H7 (cell line): ENCODE measurements at regions not wholly inside any gene's neighbourhood (a gene's known extent, or its start where the extent isn't known, plus 50 kb on each side); places are given as distances from the start of the nearest gene placed in this dataset.
A peak's percentile ranks its signal among the peaks of the same experiment; 100 is the strongest.

Experiments used
- DNase-seq: peaks from one replicate; pipeline ENCODE4 v3.0.0; 2012
- H3K27me3 ChIP-seq: 2 replicates; pipeline ENCODE4 v1.6.0; 2011; ENCODE audit warnings: mild to moderate bottlenecking, low read length; ENCODE audit not compliant: control insufficient read depth, insufficient read depth
- H3K36me3 ChIP-seq: replicated peaks from 2 replicates; pipeline ENCODE4 v1.5.1; 2011; ENCODE audit warnings: low read length; ENCODE audit not compliant: control insufficient read depth, insufficient read depth
- H3K4me3 ChIP-seq: 2 replicates; pipeline ENCODE4 v1.5.1; 2011; ENCODE audit warnings: low read depth, mild to moderate bottlenecking, control low read depth, low read length, moderate library complexity; ENCODE audit not compliant: insufficient read depth

DNA sequence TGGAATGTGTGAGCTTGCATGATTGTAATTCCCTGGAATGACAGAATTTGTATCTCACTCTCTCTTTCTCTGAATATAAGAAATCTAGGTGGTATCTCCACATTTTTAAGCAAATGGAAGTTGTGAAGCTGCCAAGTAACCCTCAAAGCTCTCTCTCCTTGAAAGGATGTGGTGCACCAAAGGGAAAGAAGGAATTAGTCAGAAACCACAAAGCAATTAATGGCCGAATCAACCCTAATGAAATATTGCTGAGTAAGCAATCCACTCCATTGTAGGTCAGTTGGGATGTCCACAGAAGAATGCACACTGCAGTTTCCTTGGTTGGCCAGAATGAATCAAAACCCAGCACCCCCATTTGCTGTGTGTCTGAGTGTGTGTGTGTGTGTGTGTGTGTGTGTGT lies 153.5 kb downstream of the KCNA5 start:
- no peak overlapping the region for H3K4me3 ChIP-seq
- no peaks in the 10 kb centered on the region for H3K27me3 ChIP-seq
- DNase-seq = no peak
- no peaks in the 10 kb centered on the region for H3K36me3 ChIP-seq

- no peaks in the 10 kb centered on the region for H3K36me3 ChIP-seq
- DNase-seq = no peak
- H3K4me3 ChIP-seq = no peak overlapping the region
- H3K27me3 ChIP-seq = no peaks in the 10 kb centered on the region
These were observed 154.0 kb downstream of the KCNA5 start for GRCh38 chr12:5197656-5198055.

- no peaks in the 10 kb centered on the region for H3K27me3 ChIP-seq
- peak; percentile 86 for DNase-seq
- no peak overlapping the region for H3K4me3 ChIP-seq
- no peaks in the 10 kb centered on the region for H3K36me3 ChIP-seq
These were observed 156.8 kb downstream of the KCNA5 start for GRCh38 chr12:5200278-5201087.

GRCh38 chr12:5201554-5202218 lies 158.0 kb downstream of the KCNA5 start:
- Histone ChIP-seq H3K27me3 (no peaks in the 10 kb centered on the region), H3K4me3 (no peak overlapping the region), H3K36me3 (no peaks in the 10 kb centered on the region)
- peak; percentile 51 for DNase-seq

- no peak for DNase-seq
- no peak overlapping the region for H3K4me3 ChIP-seq
- no peaks in the 10 kb centered on the region for H3K27me3 ChIP-seq
- H3K36me3 ChIP-seq = no peaks in the 10 kb centered on the region
These were observed 159.6 kb downstream of the KCNA5 start for GRCh38 chr12:5203274-5203673.

GRCh38 chr12:5203720-5204119 lies 160.0 kb downstream of the KCNA5 start:
- H3K27me3 ChIP-seq = no peaks in the 10 kb centered on the region
- no peak for DNase-seq
- H3K4me3 ChIP-seq = no peak overlapping the region
- H3K36me3 ChIP-seq = no peaks in the 10 kb centered on the region

GRCh38 chr12:5204271-5204670 lies 160.6 kb downstream of the KCNA5 start:
- Histone ChIP-seq H3K4me3 (no peak overlapping the region), H3K27me3 (no peaks in the 10 kb centered on the region), H3K36me3 (no peaks in the 10 kb centered on the region)
- DNase-seq = peak; percentile 85

DNA sequence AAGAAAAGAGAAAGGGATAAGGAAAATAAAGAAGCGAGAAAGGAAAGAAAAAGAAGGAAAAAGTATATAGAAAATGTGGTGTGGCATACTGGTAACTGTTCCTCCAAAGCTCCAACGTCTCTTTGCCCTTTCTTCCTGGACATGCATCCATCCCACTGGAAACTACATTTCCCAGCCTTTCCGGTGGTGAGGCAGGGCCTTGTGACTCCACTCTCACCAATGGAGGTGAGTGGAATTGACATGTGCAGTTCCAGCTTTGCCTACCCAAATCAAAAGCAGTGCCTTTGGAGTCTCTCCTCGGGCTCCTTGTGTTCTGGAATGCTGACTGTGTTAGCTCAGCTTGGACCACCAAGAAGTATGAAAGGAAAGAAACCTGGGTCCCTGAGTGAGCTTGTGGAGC lies 161.2 kb downstream of the KCNA5 start:
- H3K36me3 ChIP-seq = no peaks in the 10 kb centered on the region
- peak; percentile 30 for DNase-seq
- H3K4me3 ChIP-seq = no peak overlapping the region
- no peaks in the 10 kb centered on the region for H3K27me3 ChIP-seq

DNA sequence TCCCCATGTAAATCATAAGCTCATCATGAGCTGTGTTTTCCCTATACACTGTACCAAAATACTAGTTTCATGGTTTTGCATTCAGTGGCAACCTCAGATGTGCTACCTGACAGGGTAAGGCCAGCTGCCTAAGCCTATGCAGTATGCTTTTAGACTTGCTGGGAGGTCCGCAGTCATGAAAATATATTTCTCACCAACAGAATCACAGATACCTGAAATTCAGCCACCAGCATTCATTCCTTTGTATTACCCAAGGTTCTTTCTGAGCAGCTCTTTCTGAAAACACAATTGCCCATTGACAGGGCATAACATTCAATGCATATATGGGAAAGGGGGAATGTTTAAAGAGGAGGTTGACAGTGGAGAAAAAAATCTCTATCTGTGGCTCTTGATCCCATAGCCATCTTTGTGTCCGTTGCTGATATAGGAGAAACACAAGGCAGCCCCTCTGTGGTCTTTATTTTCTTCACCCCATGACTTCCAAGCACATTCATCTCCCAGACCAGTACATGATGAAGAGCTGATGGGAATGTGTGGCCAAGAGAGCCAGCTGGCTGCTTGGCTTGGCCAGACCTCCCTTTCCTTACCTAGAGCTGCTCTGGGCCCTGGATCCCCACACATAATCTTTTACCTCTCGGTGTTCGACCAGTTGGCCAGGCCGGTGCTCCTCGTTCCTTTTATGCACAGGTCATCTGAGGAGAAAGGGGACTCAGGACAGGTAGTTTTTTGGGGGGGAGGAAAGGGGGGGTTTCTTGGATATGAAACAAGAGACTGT lies 162.9 kb downstream of the KCNA5 start:
- H3K4me3 ChIP-seq = no peak overlapping the region
- no peaks in the 10 kb centered on the region for H3K36me3 ChIP-seq
- no peak for DNase-seq
- peaks cover 1% of the 10 kb centered on the region; the same call in 1 of the 2 replicates for H3K27me3 ChIP-seq

DNA sequence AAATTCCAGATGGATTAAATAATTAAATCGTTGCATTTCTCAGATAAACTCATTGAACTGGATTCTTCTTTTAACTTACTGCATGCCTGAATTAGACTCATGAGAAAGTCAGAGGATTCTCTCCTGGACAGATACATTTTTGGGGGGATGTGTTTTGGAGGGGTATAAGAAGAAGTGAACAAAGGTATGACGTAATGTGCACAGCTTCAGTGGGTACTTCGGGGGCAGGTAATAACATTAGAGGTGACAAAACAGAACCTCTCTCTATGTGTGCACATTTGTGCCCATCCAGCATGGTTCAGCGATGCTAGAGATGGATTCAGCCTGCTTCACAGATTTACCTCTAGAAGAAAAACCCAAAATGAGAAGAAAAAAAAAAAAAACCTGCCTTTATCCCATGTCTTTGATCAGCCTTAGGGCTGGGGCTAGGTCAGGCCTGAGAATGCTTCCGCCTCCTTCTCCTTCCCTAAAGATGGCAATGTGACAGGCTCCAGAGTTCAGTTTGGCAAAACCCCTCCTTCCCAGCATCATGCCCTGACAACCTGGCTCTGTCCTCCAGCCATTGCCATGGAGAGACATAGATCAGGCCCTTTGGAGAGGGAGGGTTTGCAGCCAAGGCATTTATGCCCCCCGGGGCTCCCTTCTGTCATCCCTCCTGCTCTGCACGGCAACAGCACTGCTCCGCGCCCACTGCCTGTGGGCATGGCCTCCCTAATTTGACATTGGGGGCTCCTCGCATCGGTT lies 166.7 kb downstream of the KCNA5 start:
- Histone ChIP-seq H3K27me3 (peaks cover 1% of the 10 kb centered on the region; the same call in 1 of the 2 replicates), H3K36me3 (no peaks in the 10 kb centered on the region), H3K4me3 (no peak overlapping the region)
- no peak for DNase-seq

GRCh38 chr12:5210923-5211290 lies 167.2 kb downstream of the KCNA5 start:
- Histone ChIP-seq H3K27me3 (peaks cover 1% of the 10 kb centered on the region; the same call in 1 of the 2 replicates), H3K4me3 (no peak overlapping the region), H3K36me3 (no peaks in the 10 kb centered on the region)
- no peak for DNase-seq

DNA sequence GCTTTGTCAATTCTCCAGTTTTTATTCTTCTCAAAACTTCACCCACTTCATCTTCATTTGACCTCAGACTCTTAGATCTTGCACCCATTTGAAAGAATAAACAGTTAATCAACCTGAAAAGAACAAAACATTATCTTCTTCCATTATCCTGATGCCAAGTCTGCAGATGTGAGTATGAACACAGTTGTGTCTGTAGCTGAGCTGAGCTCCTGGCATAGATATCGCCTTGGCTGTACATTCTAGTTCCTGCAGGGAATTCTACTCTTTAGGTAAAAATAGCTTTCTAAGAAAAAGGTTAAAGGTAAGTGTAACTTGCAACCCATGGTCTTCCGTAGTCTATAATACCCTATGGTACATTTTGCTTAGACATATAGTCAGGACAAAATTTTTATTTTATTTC lies 169.7 kb downstream of the KCNA5 start:
- DNase-seq = no peak
- Histone ChIP-seq H3K27me3 (peaks cover 1% of the 10 kb centered on the region; the same call in 1 of the 2 replicates), H3K4me3 (no peak overlapping the region), H3K36me3 (no peaks in the 10 kb centered on the region)

- Histone ChIP-seq H3K4me3 (no peak overlapping the region), H3K36me3 (no peaks in the 10 kb centered on the region), H3K27me3 (peaks cover 1% of the 10 kb centered on the region; the same call in 1 of the 2 replicates)
- no peak for DNase-seq
These were observed 170.3 kb downstream of the KCNA5 start for GRCh38 chr12:5213990-5214389.

GRCh38 chr12:5217936-5218335 lies 174.3 kb downstream of the KCNA5 start:
- Histone ChIP-seq H3K4me3 (no peak overlapping the region), H3K27me3 (peaks cover 6% of the 10 kb centered on the region), H3K36me3 (no peaks in the 10 kb centered on the region)
- no peak for DNase-seq
